Smooth muscle cell (in vitro differentiated cells): ENCODE measurements at regions not wholly inside any gene's neighbourhood (a gene's known extent, or its start where the extent isn't known, plus 50 kb on each side); places are given as distances from the start of the nearest gene placed in this dataset.

Experiments
- DNase-seq: peaks from one replicate; lab custom pipeline; 2025; ENCODE audit not compliant: unreplicated experiment; lab: John Stamatoyannopoulos, UW
- H2AFZ ChIP-seq: fragments of 200-600 bp; sonication (generic); 2 replicates; pipeline ENCODE4 v1.6.0; 2016; ENCODE audit warnings: antibody characterized with exemption, low read depth, mild to moderate bottlenecking
- H3F3A ChIP-seq: fragments of 200-600 bp; sonication (generic); 2 replicates; pipeline ENCODE4 v1.6.0; 2017; ENCODE audit warnings: antibody characterized with exemption, low read depth
- H3K27ac ChIP-seq: fragments of 200-600 bp; sonication (generic); 2 replicates; pipeline ENCODE4 v1.5.1; 2016; ENCODE audit warnings: low read depth, mild to moderate bottlenecking
- H3K27me3 ChIP-seq: fragments of 200-600 bp; sonication (generic); 2 replicates; pipeline ENCODE4 v1.6.1; 2016; ENCODE audit warnings: low read depth, mild to moderate bottlenecking
- H3K36me3 ChIP-seq: fragments of 200-600 bp; sonication (generic); 2 replicates; pipeline ENCODE4 v1.5.1; 2016; ENCODE audit warnings: low read depth
- H3K4me1 ChIP-seq: fragments of 200-600 bp; sonication (generic); 2 replicates; pipeline ENCODE4 v1.5.1; 2016; ENCODE audit warnings: low read depth
- H3K4me2 ChIP-seq: fragments of 200-600 bp; sonication (generic); 2 replicates; pipeline ENCODE4 v1.6.0; 2016; ENCODE audit warnings: mild to moderate bottlenecking
- H3K4me3 ChIP-seq: fragments of 200-600 bp; sonication (generic); 2 replicates; pipeline ENCODE4 v1.5.1; 2016; ENCODE audit warnings: mild to moderate bottlenecking
- H3K79me2 ChIP-seq: fragments of 200-600 bp; sonication (generic); 2 replicates; pipeline ENCODE4 v1.6.0; 2016; ENCODE audit warnings: low read depth, mild to moderate bottlenecking
- H3K9ac ChIP-seq: fragments of 200-600 bp; sonication (generic); 2 replicates; pipeline ENCODE4 v1.6.0; 2016; ENCODE audit warnings: low read depth
- H3K9me3 ChIP-seq: fragments of 200-600 bp; sonication (generic); replicated peaks from 2 replicates; pipeline ENCODE4 v1.5.1; 2016; ENCODE audit warnings: low read depth
- H4K20me1 ChIP-seq: fragments of 200-600 bp; sonication (generic); 2 replicates; pipeline ENCODE4 v1.6.0; 2016; ENCODE audit warnings: low read depth
- WGBS: methylation state at CpG from one replicate; pipeline ENCODE4 v1.1.7; 2016; ENCODE audit warnings: low lambda C conversion rate; 5-methylcytosine and 5-hydroxymethylcytosine counted together
- TF ChIP-seq, protein P1 (sequence below): fragments of 200-600 bp; sonication (generic); IDR thresholded peaks from 2 replicates; pipeline ENCODE4 v1.5.1; 2017; ENCODE audit warnings: borderline replicate concordance, mild to moderate bottlenecking, antibody characterized with exemption; ENCODE audit not compliant: insufficient read depth, poor library complexity, severe bottlenecking

DNA sequence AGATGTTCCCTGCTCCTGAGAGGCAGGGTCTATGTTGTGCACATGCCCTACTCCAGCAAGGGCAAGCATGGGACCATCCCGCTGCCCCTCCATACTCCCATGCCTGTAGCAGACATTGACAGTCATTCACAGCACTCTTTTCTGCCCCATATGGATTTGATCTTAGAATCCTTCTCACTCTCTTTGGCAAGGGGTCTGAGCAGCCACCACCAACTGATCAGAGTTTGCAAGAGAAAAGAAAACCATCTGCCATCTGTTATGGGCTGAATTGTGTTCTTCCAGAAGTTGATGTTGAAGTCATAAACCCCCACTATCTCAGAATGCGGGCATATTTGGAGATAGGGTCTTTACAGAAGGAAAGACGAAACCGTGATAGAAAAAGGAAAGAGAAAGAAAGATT is 315.1 kb upstream of the CLINT1 start:
- no peaks in the 10 kb centered on the region for H3K9me3 ChIP-seq
- TF ChIP-seq, protein P1, sequence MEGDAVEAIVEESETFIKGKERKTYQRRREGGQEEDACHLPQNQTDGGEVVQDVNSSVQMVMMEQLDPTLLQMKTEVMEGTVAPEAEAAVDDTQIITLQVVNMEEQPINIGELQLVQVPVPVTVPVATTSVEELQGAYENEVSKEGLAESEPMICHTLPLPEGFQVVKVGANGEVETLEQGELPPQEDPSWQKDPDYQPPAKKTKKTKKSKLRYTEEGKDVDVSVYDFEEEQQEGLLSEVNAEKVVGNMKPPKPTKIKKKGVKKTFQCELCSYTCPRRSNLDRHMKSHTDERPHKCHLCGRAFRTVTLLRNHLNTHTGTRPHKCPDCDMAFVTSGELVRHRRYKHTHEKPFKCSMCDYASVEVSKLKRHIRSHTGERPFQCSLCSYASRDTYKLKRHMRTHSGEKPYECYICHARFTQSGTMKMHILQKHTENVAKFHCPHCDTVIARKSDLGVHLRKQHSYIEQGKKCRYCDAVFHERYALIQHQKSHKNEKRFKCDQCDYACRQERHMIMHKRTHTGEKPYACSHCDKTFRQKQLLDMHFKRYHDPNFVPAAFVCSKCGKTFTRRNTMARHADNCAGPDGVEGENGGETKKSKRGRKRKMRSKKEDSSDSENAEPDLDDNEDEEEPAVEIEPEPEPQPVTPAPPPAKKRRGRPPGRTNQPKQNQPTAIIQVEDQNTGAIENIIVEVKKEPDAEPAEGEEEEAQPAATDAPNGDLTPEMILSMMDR = no peak
- H3K27ac ChIP-seq = no peak overlapping the region
- no peaks in the 10 kb centered on the region for H3F3A ChIP-seq
- peaks cover 17% of the 10 kb centered on the region for H3K4me1 ChIP-seq
- DNase-seq = no peak
- no peak overlapping the region for H2AFZ ChIP-seq
- H3K27me3 ChIP-seq = peaks cover 12% of the 10 kb centered on the region
- no peaks in the 10 kb centered on the region for H3K79me2 ChIP-seq
- no peak overlapping the region for H3K9ac ChIP-seq
- no peaks in the 10 kb centered on the region for H3K36me3 ChIP-seq
- H3K4me3 ChIP-seq = no peak overlapping the region
- no peak overlapping the region for H3K4me2 ChIP-seq
- WGBS = 69% methylated on average over 4 of the region's 4 CpGs
- no peaks in the 10 kb centered on the region for H4K20me1 ChIP-seq

DNA sequence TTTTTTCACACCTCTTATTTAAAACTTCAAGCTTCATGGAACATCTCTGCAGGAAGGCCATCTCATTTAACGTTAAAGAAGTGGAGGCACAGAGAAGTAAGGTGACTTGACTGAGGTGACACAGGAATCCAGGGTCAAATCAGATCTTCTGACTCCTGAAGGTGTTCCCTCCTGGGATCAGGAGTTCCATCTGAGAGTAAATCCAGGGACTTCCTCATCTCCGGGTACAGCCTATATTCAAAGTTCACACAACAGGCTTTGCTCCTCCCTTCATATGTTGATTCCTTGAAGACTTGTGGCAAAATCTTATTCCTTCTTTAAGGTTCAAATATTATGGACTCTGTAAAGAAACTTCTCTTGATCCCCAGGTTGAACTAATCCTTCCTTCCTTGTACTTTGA is 313.1 kb upstream of the CLINT1 start:
- 98% methylated on average over 2 of the region's 2 CpGs for WGBS
- no peaks in the 10 kb centered on the region for H3K36me3 ChIP-seq
- H3F3A ChIP-seq = no peaks in the 10 kb centered on the region
- H4K20me1 ChIP-seq = no peaks in the 10 kb centered on the region
- H3K4me2 ChIP-seq = no peak overlapping the region
- H3K4me1 ChIP-seq = peaks cover 11% of the 10 kb centered on the region
- H3K27ac ChIP-seq = no peak overlapping the region
- H3K27me3 ChIP-seq = peaks cover 12% of the 10 kb centered on the region
- no peak overlapping the region for H3K9ac ChIP-seq
- no peak overlapping the region for H2AFZ ChIP-seq
- no peak overlapping the region for H3K4me3 ChIP-seq
- TF ChIP-seq, protein P1 = no peak
- H3K79me2 ChIP-seq = no peaks in the 10 kb centered on the region
- no peaks in the 10 kb centered on the region for H3K9me3 ChIP-seq
- DNase-seq = no peak

DNA sequence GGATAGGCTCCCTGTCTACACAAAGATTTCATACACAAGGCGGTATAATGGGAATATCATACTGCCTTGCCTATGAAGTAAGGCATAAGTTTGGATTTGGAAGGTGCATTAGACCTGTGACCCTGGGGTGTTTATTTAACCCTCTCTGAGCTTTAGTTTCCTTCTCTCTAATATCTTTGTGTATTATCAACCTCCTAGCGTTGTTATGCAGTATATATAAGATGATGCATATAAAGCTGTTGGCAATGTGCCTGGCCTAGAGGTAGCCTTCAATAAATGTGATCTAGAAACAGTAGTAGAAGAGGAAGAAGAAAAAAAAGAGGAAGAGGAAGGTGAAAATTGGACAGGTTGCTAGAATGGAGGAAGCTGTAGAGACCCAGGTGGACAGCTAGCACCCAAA is 311.6 kb upstream of the CLINT1 start:
- Histone ChIP-seq H2AFZ (no peak overlapping the region), H3K36me3 (no peaks in the 10 kb centered on the region), H3F3A (no peaks in the 10 kb centered on the region), H3K27me3 (peaks cover 12% of the 10 kb centered on the region), H3K4me2 (no peak overlapping the region), H3K27ac (no peak overlapping the region), H3K4me3 (no peak overlapping the region), H3K9me3 (no peaks in the 10 kb centered on the region), H4K20me1 (no peaks in the 10 kb centered on the region), H3K79me2 (no peaks in the 10 kb centered on the region), H3K4me1 (peaks cover 4% of the 10 kb centered on the region), H3K9ac (no peak overlapping the region)
- TF ChIP-seq, protein P1 = no peak
- 96% methylated on average over 2 of the region's 2 CpGs for WGBS
- no peak for DNase-seq

DNA sequence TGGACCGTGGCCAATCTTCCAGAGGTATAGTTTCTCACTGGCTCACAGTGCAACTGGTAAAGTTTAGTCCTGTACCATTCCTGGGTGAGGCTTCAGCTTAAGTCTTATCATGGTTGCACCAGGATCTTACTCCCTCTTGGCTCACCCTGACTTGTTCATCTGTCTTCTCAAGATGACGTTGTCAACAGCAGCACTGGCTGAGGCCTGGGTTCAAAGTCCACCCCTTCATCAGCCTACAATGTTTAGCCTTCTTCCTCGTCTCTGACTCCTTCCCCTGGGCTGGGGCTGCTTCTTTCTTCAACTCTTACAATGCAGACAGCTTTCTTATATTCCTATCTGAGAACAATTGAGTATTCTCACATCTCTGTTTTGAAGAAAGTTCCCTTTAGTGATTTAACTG is 311.1 kb upstream of the CLINT1 start:
- DNase-seq = no peak
- WGBS = 81% methylated on average over 3 of the region's 3 CpGs
- no peaks in the 10 kb centered on the region for H3K79me2 ChIP-seq

More for the DNA sequence above, 311.1 kb upstream of the CLINT1 start:
- no peak overlapping the region for H3K4me3 ChIP-seq
- no peaks in the 10 kb centered on the region for H3F3A ChIP-seq
- H3K9me3 ChIP-seq = no peaks in the 10 kb centered on the region
- TF ChIP-seq, protein P1 = no peak
- H3K9ac ChIP-seq = no peak overlapping the region
- H3K27me3 ChIP-seq = peaks cover 12% of the 10 kb centered on the region
- H2AFZ ChIP-seq = no peak overlapping the region
- no peak overlapping the region for H3K27ac ChIP-seq
- H4K20me1 ChIP-seq = no peaks in the 10 kb centered on the region
- no peaks in the 10 kb centered on the region for H3K4me1 ChIP-seq
- no peak overlapping the region for H3K4me2 ChIP-seq
- no peaks in the 10 kb centered on the region for H3K36me3 ChIP-seq
